ENCODE measurements at regions not wholly inside any gene's neighbourhood (a gene's known extent, or its start where the extent isn't known, plus 50 kb on each side); places are given as distances from the start of the nearest gene placed in this dataset.

DNA sequence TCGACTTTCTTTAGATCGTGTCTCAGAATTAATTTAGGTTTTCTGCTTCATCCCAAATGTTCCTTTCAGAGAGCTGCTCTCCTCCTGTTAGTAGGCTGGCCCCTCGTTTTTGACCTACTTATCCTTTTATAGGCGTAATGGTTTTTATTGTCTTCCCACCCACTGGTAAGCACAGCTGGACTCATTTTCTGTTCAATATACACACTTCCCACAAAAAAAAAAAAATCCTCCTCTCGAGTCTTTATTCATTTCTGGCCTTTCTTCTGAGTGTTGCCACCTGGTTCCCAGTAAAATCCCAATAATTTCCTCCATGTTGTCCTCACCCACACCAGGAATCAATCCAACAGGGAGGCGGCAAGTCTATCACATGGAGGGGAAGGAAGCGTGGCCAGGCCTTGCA lies 970.2 kb upstream of the CELF2 start:
- Histone ChIP-seq H3K36me3 (ENCODE audit: low read depth) (no peaks in the 10 kb centered on the region), H3K4me3 (no peak overlapping the region), H3K27me3 (ENCODE audit: insufficient read depth, low read depth) (no peaks in the 10 kb centered on the region), H3K9me2 (ENCODE audit: insufficient read depth) (no peaks in the 10 kb centered on the region), H3K27ac (no peak overlapping the region), H3K79me2 (ENCODE audit: low read depth) (no peaks in the 10 kb centered on the region), H3K9me3 (ENCODE audit: insufficient read depth, low read depth) (no peaks in the 10 kb centered on the region), H3K4me2 (no peak overlapping the region), H3K4me1 (replicated peaks; ENCODE audit: insufficient read depth) (no peaks in the 10 kb centered on the region), H4K20me1 (ENCODE audit: insufficient read depth) (no peaks in the 10 kb centered on the region), H3F3A (ENCODE audit: insufficient read depth, low read depth) (no peaks in the 10 kb centered on the region), H2AFZ (no peak overlapping the region)
- no peak for DNase-seq
- POLR2A ChIA-PET (ENCODE audit: unreplicated experiment): no interaction called here
- TF ChIP-seq CTCF (conservative IDR thresholded peaks at IDR 0.05): no peak
- no peak for TF ChIP-seq EZH2 (IDR thresholded peaks at IDR 0.05; ENCODE audit: low read depth)
- no TSS peak for BruUV-seq (replicated peaks)
- CTCF ChIA-PET: no interaction called here
- intact Hi-C loops (cut with micrococcal nuclease; ENCODE audit: unreplicated experiment): no loop called here

DNA sequence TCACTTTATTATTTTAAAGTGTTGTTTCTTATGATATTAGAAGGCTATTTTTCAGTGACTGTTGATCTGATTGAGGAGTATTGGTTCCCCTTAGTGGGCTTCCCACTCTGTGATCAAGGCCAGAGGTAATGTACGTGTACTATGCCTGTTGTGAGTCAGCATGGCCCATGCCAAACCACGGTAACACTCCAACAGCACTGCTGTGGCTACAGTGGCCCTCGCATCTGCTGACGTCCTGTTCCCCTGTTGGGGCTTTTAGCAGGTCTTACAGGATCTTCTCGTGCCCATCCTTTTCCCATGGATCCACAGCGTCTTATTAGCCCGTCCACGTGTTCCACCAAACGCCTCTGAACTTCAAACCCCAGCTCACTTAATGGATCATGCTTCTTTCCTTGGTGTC lies 964.6 kb upstream of the CELF2 start:
- CTCF ChIA-PET: no interaction called here
- H3K36me3 ChIP-seq (ENCODE audit: low read depth): no peaks in the 10 kb centered on the region
- H2AFZ ChIP-seq: no peak overlapping the region
- no peak overlapping the region for H3K4me3 ChIP-seq
- H4K20me1 ChIP-seq (ENCODE audit: insufficient read depth): no peaks in the 10 kb centered on the region
- H3K27me3 ChIP-seq (ENCODE audit: insufficient read depth, low read depth): no peaks in the 10 kb centered on the region
- H3K4me2 ChIP-seq: no peak overlapping the region
- H3K4me1 ChIP-seq (replicated peaks; ENCODE audit: insufficient read depth): no peaks in the 10 kb centered on the region
- intact Hi-C loops (cut with micrococcal nuclease; ENCODE audit: unreplicated experiment): no loop called here
- DNase-seq: no peak
- no peak for TF ChIP-seq EZH2 (IDR thresholded peaks at IDR 0.05; ENCODE audit: low read depth)
- no peak for TF ChIP-seq CTCF (conservative IDR thresholded peaks at IDR 0.05)
- POLR2A ChIA-PET (ENCODE audit: unreplicated experiment): no interaction called here
- no peaks in the 10 kb centered on the region for H3F3A ChIP-seq (ENCODE audit: insufficient read depth, low read depth)
- H3K9me2 ChIP-seq (ENCODE audit: insufficient read depth): no peaks in the 10 kb centered on the region
- BruUV-seq (replicated peaks): no TSS peak
- no peak overlapping the region for H3K27ac ChIP-seq
- H3K9me3 ChIP-seq (ENCODE audit: insufficient read depth, low read depth): no peaks in the 10 kb centered on the region
- H3K79me2 ChIP-seq (ENCODE audit: low read depth): no peaks in the 10 kb centered on the region

DNA sequence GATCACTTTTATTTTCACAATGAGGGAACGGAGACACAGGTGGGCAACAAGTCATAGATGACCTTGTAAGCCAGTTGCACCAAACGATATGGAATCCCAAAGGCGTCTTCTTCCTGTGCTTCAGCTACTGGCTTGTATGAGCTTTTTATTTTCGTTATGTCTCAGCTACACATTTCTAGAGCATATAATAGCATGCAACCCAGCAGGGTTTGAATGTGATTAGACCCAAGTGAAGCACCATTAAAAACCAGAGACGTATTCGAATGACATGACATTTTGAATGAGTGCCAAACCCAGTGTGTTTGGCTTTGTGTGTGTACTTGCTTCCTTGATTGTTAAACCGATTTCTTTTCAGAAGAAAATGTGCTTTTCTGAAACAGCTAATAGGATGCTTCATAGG lies 963.2 kb upstream of the CELF2 start:
- no peaks in the 10 kb centered on the region for H3F3A ChIP-seq (ENCODE audit: insufficient read depth, low read depth)
- H4K20me1 ChIP-seq (ENCODE audit: insufficient read depth): no peaks in the 10 kb centered on the region
- H3K4me2 ChIP-seq: no peak overlapping the region
- H3K4me3 ChIP-seq: no peak overlapping the region
- no peaks in the 10 kb centered on the region for H3K4me1 ChIP-seq (replicated peaks; ENCODE audit: insufficient read depth)
- H3K27me3 ChIP-seq (ENCODE audit: insufficient read depth, low read depth): no peaks in the 10 kb centered on the region
- CTCF ChIA-PET: no interaction called here
- BruUV-seq (replicated peaks): no TSS peak
- no peak overlapping the region for H2AFZ ChIP-seq
- TF ChIP-seq EZH2 (IDR thresholded peaks at IDR 0.05; ENCODE audit: low read depth): no peak
- no peak for TF ChIP-seq CTCF (conservative IDR thresholded peaks at IDR 0.05)
- POLR2A ChIA-PET (ENCODE audit: unreplicated experiment): no interaction called here
- no peaks in the 10 kb centered on the region for H3K79me2 ChIP-seq (ENCODE audit: low read depth)
- no peaks in the 10 kb centered on the region for H3K9me3 ChIP-seq (ENCODE audit: insufficient read depth, low read depth)
- H3K36me3 ChIP-seq (ENCODE audit: low read depth): no peaks in the 10 kb centered on the region
- intact Hi-C loops (cut with micrococcal nuclease; ENCODE audit: unreplicated experiment): no loop called here
- no peaks in the 10 kb centered on the region for H3K9me2 ChIP-seq (ENCODE audit: insufficient read depth)
- no peak overlapping the region for H3K27ac ChIP-seq
- no peak for DNase-seq
